Activated CD4-positive, alpha-beta T cell treated with anti-CD3 and anti-CD28 coated beads, Interleukin-2, amount 10 ng/mL, durations not matched to agents 7 days and 5 days (primary cell): ENCODE measurements at regions not wholly inside any gene's neighbourhood (a gene's known extent, or its start where the extent isn't known, plus 50 kb on each side); places are given as distances from the start of the nearest gene placed in this dataset.
"Not testable (repeated sequence)": the region's sequence is repeated elsewhere in the genome, so short reads cannot be mapped to it uniquely, and the experiment has no call there.

Source experiments
- CTCF ChIA-PET: fragments of 350-600 bp; sonication (Branson Sonifier 250); formaldehyde crosslinking; loops from one replicate; lab custom pipeline; 2021; ENCODE audit warnings: antibody characterized with exemption; lab: Charles Lee
- POLR2A ChIA-PET: fragments of 350-600 bp; sonication (Branson Sonifier 250); formaldehyde crosslinking; loops from one replicate; lab custom pipeline; 2021; ENCODE audit warnings: antibody characterized with exemption; lab: Charles Lee
- DNase-seq: peaks from one replicate; pipeline ENCODE4 v3.0.0-alpha.2; 2020
- H3K27ac Mint-ChIP-seq: one replicate; pipeline ENCODE4 v1.8.0; 2021; ENCODE audit warnings: mild to moderate bottlenecking, moderate library complexity, mixed read lengths
- H3K27me3 Mint-ChIP-seq: one replicate; pipeline ENCODE4 v1.8.0; 2021; ENCODE audit warnings: mixed read lengths
- H3K36me3 Mint-ChIP-seq: one replicate; pipeline ENCODE4 v1.8.0; 2021; ENCODE audit warnings: low read depth, mixed read lengths
- H3K4me1 Mint-ChIP-seq: one replicate; pipeline ENCODE4 v1.8.0; 2021; ENCODE audit warnings: mixed read lengths
- H3K4me3 Mint-ChIP-seq: one replicate; pipeline ENCODE4 v1.8.0; 2021; ENCODE audit warnings: mild to moderate bottlenecking, moderate library complexity, mixed read lengths
- H3K9me3 Mint-ChIP-seq: one replicate; pipeline ENCODE4 v1.8.0; 2021; ENCODE audit warnings: mixed read lengths

DNA sequence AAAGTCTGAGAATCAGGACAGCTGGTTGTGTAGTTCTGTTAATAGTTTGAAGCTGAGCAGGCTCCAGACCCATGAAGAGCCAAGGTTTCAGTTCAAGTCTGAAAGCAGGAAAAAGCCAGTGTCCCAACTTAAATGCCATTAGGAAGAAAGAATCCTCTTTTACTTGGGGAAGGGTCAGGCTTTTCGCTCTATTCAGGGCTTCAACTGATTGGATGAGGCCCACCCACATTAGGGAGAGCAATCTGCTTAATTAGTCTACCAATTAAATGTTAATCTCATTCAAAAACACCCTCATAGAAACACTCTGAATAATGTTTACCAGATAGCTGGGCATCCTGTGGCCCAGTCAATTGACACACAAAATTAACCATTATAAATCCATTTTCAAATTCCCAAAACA, 462.2 kb downstream of the EPM2A start:
- Mint-ChIP-seq H3K27me3 (no peaks in the 10 kb centered on the region), H3K4me3 (no peak overlapping the region), H3K4me1 (no peaks in the 10 kb centered on the region), H3K27ac (no peak overlapping the region), H3K36me3 (no peaks in the 10 kb centered on the region), H3K9me3 (no peaks in the 10 kb centered on the region)
- ChIA-PET POLR2A (no interaction called here), CTCF (no interaction called here)
- no peak for DNase-seq

DNA sequence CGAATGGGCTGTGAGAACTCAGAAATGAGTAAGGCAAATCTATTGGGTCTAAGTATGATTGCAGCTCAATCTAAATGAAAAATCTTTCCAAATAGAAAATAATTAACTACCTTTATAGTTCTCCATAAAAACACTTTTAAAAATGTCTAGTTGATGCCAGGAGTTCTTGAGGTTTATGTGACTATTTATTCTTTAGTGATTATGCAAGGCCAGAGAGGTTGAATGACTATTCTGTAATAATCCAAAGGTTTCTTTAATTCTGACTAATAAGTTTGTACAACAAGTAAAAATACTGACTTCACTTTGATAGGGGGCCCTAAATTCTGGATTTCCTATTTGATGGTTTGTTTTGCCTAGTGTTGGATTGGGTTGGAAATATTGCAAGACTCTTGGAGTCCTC, 461.2 kb downstream of the EPM2A start:
- Mint-ChIP-seq H3K27me3 (no peaks in the 10 kb centered on the region), H3K4me3 (no peak overlapping the region), H3K27ac (no peak overlapping the region), H3K4me1 (no peaks in the 10 kb centered on the region), H3K36me3 (no peaks in the 10 kb centered on the region), H3K9me3 (no peaks in the 10 kb centered on the region)
- POLR2A ChIA-PET: no interaction called here
- CTCF ChIA-PET: no interaction called here
- DNase-seq: no peak

DNA sequence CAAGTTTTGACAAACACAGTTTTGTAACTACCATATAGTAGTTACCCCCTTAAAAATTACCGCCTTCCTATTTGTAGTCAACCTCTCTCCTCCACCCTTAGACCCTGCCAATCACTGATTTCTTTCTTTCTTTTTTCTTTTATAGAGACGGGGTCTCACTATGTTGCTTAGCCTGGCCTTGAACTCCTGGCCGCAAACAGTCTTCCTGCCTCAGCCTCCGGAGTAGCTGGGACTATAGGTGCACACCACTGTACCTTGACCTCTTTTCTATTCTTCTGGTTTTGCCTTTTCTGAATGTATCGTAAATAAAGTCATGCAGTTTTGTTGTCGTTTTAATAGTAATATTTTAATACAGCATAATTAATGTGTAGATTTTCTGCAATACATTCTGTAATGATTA, 460.3 kb downstream of the EPM2A start:
- no peaks in the 10 kb centered on the region for H3K36me3 Mint-ChIP-seq
- H3K27ac Mint-ChIP-seq: no peak overlapping the region
- H3K27me3 Mint-ChIP-seq: no peaks in the 10 kb centered on the region
- no peaks in the 10 kb centered on the region for H3K9me3 Mint-ChIP-seq
- H3K4me3 Mint-ChIP-seq: no peak overlapping the region
- DNase-seq: no peak
- POLR2A ChIA-PET: no interaction called here
- CTCF ChIA-PET: no interaction called here
- no peaks in the 10 kb centered on the region for H3K4me1 Mint-ChIP-seq

DNA sequence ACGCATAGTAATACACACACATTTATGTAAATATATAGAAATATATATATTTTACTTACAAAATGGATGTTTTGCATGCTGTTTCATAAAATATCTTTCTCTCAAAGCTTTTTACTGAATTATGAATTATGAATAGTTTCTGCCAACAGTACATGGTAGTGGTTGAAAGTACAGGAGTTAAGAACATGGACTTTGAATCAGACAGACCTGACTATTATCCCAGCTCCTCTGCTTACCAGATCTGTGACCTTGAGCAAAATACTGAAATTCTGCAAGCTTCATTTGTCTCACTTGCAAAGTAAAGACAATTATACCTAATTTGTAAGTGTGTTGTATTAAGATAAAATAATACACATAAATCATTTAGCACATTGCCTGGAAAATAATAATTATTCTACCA, 459.5 kb downstream of the EPM2A start:
- POLR2A ChIA-PET: no interaction called here
- no peaks in the 10 kb centered on the region for H3K4me1 Mint-ChIP-seq
- H3K27ac Mint-ChIP-seq: no peak overlapping the region
- H3K36me3 Mint-ChIP-seq: no peaks in the 10 kb centered on the region
- no peaks in the 10 kb centered on the region for H3K9me3 Mint-ChIP-seq
- H3K4me3 Mint-ChIP-seq: no peak overlapping the region
- CTCF ChIA-PET: no interaction called here
- no peak for DNase-seq
- no peaks in the 10 kb centered on the region for H3K27me3 Mint-ChIP-seq

DNA sequence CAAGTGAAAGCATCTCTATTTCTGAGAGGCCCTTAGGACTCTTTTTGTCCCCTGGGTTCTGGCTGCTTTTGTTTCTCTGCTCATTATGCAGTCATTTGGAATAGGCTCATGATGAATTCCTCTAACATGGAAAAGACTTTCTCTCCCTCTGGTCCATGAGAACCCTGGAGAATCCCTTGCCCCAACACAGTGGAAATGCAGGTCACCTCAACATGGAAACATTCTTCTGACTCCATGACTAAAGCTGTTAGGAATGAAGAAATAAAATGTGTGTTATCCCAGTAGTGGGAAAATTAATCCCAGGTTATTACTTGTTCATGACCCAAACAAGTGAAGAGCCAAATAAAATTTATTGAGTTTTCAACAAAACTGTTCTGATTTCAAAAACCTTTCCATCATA, 458.6 kb downstream of the EPM2A start:
- Mint-ChIP-seq H3K36me3 (no peaks in the 10 kb centered on the region), H3K9me3 (no peaks in the 10 kb centered on the region), H3K4me3 (no peak overlapping the region), H3K27ac (no peak overlapping the region), H3K27me3 (no peaks in the 10 kb centered on the region), H3K4me1 (no peaks in the 10 kb centered on the region)
- ChIA-PET POLR2A (no interaction called here), CTCF (no interaction called here)
- DNase-seq: no peak

DNA sequence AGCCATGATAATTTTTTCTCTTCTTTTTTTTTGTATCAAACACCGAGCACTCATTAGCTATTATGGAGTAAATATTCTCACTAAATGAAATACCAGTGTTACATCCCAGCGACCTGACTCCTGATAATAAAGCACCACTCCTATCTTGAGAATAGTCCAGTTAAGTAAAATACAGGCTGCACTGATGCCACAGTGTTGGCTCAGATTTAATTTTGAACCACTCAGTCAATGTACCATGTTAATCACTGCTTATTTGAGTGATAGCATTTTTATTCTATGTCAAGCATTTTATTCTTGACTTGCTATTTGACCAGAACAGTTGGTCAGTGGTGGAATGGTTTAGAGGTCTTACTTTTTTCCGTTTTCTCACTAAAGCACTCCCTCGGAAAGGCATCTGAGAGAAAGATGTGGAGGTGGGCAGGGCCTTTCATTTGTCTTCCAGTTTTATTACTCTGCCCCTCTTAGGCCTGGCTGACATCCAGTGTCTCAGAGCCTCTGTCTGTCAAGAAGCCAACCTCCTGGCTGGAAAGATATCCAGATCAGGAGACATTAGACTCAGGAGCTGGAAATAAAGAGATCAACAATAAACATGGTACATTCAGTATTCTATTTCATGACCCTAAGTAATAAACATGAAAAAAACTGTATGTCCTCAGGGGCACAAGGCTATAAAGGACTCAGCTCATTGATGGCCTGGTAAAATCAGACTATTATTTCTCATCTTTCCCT, 457.8 kb downstream of the EPM2A start:
- Mint-ChIP-seq H3K4me3 (no peak overlapping the region), H3K36me3 (no peaks in the 10 kb centered on the region), H3K9me3 (no peaks in the 10 kb centered on the region), H3K27me3 (no peaks in the 10 kb centered on the region), H3K27ac (no peak overlapping the region), H3K4me1 (no peaks in the 10 kb centered on the region)
- CTCF ChIA-PET: no interaction called here
- no peak for DNase-seq
- POLR2A ChIA-PET: no interaction called here

DNA sequence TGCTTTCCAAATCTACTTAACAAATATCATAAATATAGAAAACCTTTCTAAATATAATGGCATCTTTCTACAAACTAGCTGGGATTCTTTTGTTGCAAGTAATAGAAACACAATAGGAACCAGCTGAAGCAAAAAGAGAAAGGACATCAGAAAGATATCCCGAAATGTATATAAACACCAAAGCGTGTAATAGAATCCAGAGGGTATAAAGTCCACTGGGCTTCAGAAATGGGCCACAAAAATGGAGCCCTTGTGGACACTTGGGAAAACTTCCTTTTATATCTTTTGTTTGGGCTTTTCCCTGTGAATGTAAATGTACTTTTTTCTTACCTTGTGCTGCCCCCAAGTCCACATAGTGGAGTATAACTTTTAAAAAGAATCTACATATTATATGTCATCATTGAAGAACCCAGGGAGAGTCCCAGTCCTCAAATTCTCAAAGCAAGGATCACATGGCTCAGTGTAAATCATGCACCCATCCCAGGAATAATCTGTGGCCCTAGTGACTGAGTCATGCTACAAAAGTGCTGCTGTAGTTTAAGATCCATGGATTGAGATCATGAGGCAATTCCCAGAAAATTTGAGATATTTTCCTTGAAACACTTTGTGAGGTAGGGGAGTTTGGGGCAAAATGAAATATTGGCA, 457.0 kb downstream of the EPM2A start:
- CTCF ChIA-PET: no interaction called here
- Mint-ChIP-seq H3K4me3 (no peak overlapping the region), H3K36me3 (no peaks in the 10 kb centered on the region), H3K27ac (no peak overlapping the region), H3K27me3 (no peaks in the 10 kb centered on the region), H3K9me3 (no peaks in the 10 kb centered on the region), H3K4me1 (no peaks in the 10 kb centered on the region)
- POLR2A ChIA-PET: no interaction called here
- no peak for DNase-seq

DNA sequence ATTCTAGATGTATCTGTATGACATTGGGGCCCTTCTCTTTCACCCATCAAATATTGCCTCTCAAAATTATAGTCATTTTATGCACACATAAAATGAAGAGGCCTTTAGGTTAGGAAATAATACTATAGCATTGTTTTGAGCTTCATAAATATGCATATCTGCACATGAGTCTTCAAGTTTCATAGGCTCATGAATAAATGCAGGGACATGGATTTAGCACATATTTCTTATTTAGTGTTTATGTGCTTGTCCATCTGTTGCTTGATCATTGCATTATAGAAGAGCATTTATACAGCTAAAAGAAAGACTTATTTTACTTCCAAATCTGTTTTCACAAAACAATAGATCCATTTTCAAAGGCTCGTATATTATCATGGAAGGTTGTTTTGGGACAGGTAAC, 455.8 kb downstream of the EPM2A start:
- Mint-ChIP-seq H3K27me3 (no peaks in the 10 kb centered on the region), H3K9me3 (no peaks in the 10 kb centered on the region), H3K36me3 (no peaks in the 10 kb centered on the region), H3K4me1 (no peaks in the 10 kb centered on the region), H3K27ac (no peak overlapping the region), H3K4me3 (no peak overlapping the region)
- no peak for DNase-seq
- CTCF ChIA-PET: no interaction called here
- POLR2A ChIA-PET: no interaction called here

DNA sequence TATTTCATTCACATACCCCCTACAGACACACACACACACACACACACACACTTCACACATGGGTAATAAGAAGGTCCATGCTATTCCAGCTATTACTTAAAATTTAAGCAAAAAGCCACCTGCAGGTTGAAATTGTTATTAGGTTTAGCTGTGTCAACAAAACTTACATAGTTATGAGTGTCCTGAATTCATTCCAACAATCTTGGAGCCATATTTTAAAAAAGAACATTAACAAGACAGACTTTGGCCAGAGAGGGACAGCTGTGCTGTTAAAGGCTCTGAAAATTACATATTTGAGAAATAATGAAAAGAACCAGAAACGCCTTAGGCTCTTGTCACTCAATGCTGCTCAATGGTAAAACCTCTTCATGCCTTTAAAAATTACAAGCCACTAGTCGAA, 455.3 kb downstream of the EPM2A start:
- no peaks in the 10 kb centered on the region for H3K4me1 Mint-ChIP-seq
- no peak overlapping the region for H3K27ac Mint-ChIP-seq
- ChIA-PET CTCF (no interaction called here), POLR2A (no interaction called here)
- no peaks in the 10 kb centered on the region for H3K27me3 Mint-ChIP-seq
- DNase-seq: no peak
- no peak overlapping the region for H3K4me3 Mint-ChIP-seq
- no peaks in the 10 kb centered on the region for H3K9me3 Mint-ChIP-seq
- no peaks in the 10 kb centered on the region for H3K36me3 Mint-ChIP-seq

DNA sequence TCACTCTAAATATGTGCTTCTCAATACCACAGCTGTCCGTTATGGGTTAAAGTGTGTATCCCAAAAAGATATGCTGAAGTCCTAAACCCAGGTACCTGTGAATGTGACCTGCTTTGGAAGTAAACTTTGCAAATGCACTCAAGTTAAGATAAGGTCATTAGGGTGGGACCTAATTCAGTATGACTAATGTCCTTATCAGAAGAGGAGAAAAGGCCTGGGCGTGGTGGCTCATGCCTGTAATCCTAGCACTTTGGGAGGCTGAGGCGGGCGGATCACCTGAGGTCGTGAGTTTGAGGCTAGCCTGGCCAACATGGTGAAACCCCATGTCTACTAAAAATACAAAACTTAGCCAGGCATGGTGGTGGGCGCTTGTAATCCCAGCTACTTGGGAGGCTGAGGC, 452.1 kb downstream of the EPM2A start:
- DNase-seq, H3K4me3 Mint-ChIP-seq, POLR2A ChIA-PET, H3K27ac Mint-ChIP-seq, H3K9me3 Mint-ChIP-seq, H3K4me1 Mint-ChIP-seq, H3K36me3 Mint-ChIP-seq, CTCF ChIA-PET, H3K27me3 Mint-ChIP-seq: not testable (repeated sequence)

DNA sequence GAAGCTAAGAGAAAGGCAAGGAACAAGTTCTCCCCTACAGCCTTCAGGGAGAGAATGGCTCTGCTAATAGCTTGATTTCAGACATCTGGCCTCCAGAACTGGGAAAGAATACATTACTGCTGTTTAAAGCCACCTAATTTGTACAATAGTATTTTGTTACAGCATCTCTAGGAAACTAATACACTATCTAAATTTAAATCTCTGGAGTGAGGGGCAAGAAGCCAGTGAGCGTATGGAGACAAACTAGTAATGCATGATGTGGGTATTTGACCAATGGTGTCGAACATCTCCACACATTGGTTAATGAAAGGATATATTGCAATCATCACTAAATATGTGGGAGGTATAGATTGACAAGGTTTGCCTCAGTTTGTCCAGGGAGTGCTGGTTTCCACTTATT, 451.5 kb downstream of the EPM2A start:
- Mint-ChIP-seq H3K27me3 (no peaks in the 10 kb centered on the region), H3K36me3 (no peaks in the 10 kb centered on the region), H3K4me3 (no peak overlapping the region), H3K4me1 (no peaks in the 10 kb centered on the region), H3K27ac (no peak overlapping the region), H3K9me3 (no peaks in the 10 kb centered on the region)
- ChIA-PET POLR2A (no interaction called here), CTCF (no interaction called here)
- no peak for DNase-seq

DNA sequence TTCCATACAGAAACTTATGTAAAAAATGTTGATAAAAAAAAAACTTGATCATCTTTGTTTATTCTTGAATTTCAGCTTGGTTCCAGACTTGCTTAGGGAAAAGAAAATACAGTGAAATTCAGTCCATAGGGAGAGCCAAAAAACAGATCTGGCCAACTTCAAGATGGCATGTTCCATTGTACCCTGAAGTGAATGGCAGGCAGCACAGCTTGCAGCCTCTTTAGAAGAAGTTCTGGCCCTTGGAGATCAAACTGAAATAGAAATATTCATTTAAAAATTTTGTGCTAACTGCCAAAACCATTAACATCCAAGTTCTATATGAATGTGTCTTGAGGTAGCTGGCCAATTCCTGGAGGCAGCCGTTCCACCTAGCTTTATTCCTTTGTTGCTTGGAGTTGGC, 448.4 kb downstream of the EPM2A start:
- H3K4me3 Mint-ChIP-seq: no peak overlapping the region
- ChIA-PET POLR2A (no interaction called here), CTCF (no interaction called here)
- no peaks in the 10 kb centered on the region for H3K27me3 Mint-ChIP-seq
- H3K4me1 Mint-ChIP-seq: no peaks in the 10 kb centered on the region
- H3K36me3 Mint-ChIP-seq: no peaks in the 10 kb centered on the region
- no peak for DNase-seq
- H3K9me3 Mint-ChIP-seq: no peaks in the 10 kb centered on the region
- no peak overlapping the region for H3K27ac Mint-ChIP-seq

DNA sequence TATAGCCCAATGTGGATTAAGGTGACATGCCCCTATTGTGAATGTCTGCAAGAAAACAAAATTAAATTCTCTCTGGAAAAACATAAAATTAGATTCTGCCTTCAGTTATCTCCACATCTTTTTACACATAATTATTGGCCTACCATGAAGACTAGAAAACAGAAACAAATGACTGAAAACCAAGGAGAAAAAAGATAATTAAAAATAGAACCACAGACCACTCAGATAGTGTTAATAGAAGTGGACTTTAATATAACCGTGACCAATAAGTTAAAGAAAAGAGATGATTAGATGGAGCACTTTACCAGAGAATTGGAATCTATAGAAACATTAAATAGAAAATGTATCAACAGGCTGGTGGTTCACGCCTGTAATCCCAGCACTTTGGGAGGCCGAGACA, 445.7 kb downstream of the EPM2A start:
- DNase-seq: no peak
- Mint-ChIP-seq H3K9me3 (no peaks in the 10 kb centered on the region), H3K36me3 (no peaks in the 10 kb centered on the region), H3K4me3 (no peak overlapping the region), H3K4me1 (no peaks in the 10 kb centered on the region), H3K27me3 (no peaks in the 10 kb centered on the region), H3K27ac (no peak overlapping the region)
- ChIA-PET CTCF (no interaction called here), POLR2A (no interaction called here)

DNA sequence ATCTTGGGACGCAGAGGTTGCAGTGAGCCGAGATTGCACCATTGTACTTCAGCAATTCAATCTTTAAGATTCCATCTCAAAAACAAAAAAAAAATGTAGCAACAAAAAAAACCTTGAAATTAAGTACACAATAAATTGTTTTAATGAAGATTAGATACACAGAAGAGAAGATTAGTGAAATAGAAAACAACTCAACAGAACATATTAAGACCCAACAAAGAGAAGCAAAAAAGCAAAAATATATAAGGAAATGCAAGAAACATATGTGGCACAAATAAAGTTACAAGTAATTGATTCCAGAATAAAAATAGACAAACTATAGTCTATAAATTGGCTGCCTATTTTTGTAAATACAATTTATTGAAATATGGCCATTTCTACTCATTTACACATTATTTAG, 445.2 kb downstream of the EPM2A start:
- ChIA-PET POLR2A (no interaction called here), CTCF (no interaction called here)
- no peaks in the 10 kb centered on the region for H3K9me3 Mint-ChIP-seq
- no peaks in the 10 kb centered on the region for H3K36me3 Mint-ChIP-seq
- H3K27ac Mint-ChIP-seq: no peak overlapping the region
- H3K4me1 Mint-ChIP-seq: no peaks in the 10 kb centered on the region
- H3K27me3 Mint-ChIP-seq: no peaks in the 10 kb centered on the region
- H3K4me3 Mint-ChIP-seq: no peak overlapping the region
- no peak for DNase-seq
